ENCODE measurements at regions not wholly inside any gene's neighbourhood (a gene's known extent, or its start where the extent isn't known, plus 50 kb on each side); places are given as distances from the start of the nearest gene placed in this dataset.

GRCh38 chr14:104422837-104423681 lies 156.5 kb upstream of the C14orf180 start:
- TF ChIP-seq CTCF (conservative IDR thresholded peaks at IDR 0.05; ENCODE audit: low read depth, low read length) (no peak), EZH2 (IDR thresholded peaks at IDR 0.05; ENCODE audit: borderline replicate concordance, low read depth, low read length, poor library complexity, severe bottlenecking) (no peak)
